HepG2 (cell line): ENCODE measurements at regions not wholly inside any gene's neighbourhood (a gene's known extent, or its start where the extent isn't known, plus 50 kb on each side); places are given as distances from the start of the nearest gene placed in this dataset.

ENCODE experiments used
- ATAC-seq: fragments of 200-7000 bp; cut with Tn5 transposase; 3 replicates; pipeline ENCODE4 v1.9.1; 2020; ENCODE audit warnings: mild to moderate bottlenecking, moderate library complexity
- BruUV-seq: library from RNA; stranded (reverse); fragments of 400-500 nt; replicated peaks from 2 replicates; lab custom pipeline; 2021; lab: Mats Ljungman, UMichigan
- CTCF ChIA-PET: fragments of 300-600 bp; formaldehyde crosslinking; extraction: SDS; loops from one replicate; lab custom pipeline; 2021; ENCODE audit warnings: low total read pairs, inconsistent platforms, low intra/inter-chr PET ratio; lab: Yijun Ruan, JAX
- POLR2A ChIA-PET: fragments of 350-600 bp; sonication (Branson Sonifier 250); formaldehyde crosslinking; loops from one replicate; lab custom pipeline; 2020; ENCODE audit warnings: antibody characterized with exemption, inconsistent platforms; lab: Yijun Ruan, JAX
- DNase-seq: peaks from one replicate; pipeline ENCODE4 v3.0.0-alpha.2; 2015; ENCODE audit warnings: low spot score
- FAIRE-seq: peaks from 3 replicates; lab custom pipeline; 2011; peaks lifted over from hg19 to GRCh38; lab: Jason Lieb, UNC
- H2AFZ ChIP-seq: one replicate; pipeline ENCODE4 v1.6.1; 2011; ENCODE audit warnings: low read length, inconsistent platforms
- H3K27ac ChIP-seq: fragments of 300-600 bp; 3 replicates; pipeline ENCODE4 v1.8.0; 2011; ENCODE audit warnings: mixed run types, mild to moderate bottlenecking, mixed read lengths, low read length, inconsistent platforms; ENCODE audit not compliant: insufficient read depth; ENCODE audit errors: extremely low read length
- H3K27me3 ChIP-seq, 2 experiments: fragments of 200-600 bp in 1 of 2; 2 replicates in 1 of 2; 3 replicates in 1 of 2; pipeline versions ENCODE4 v1.6.0 to v1.8.0; 2011; ENCODE audit warnings: low read length in 2 of 2, mild to moderate bottlenecking in 2 of 2, moderate library complexity in 2 of 2, inconsistent platforms in 1 of 2; ENCODE audit not compliant: insufficient read depth in 2 of 2, control insufficient read depth in 1 of 2
- H3K36me3 ChIP-seq, 2 experiments: fragments of 200-600 bp in 1 of 2; replicated peaks in 1 of 2; 2 replicates in 1 of 2; 3 replicates in 1 of 2; pipeline versions ENCODE4 v1.5.1 to v1.8.0; 2011; ENCODE audit warnings: low read length in 2 of 2, inconsistent platforms in 1 of 2; ENCODE audit not compliant: insufficient read depth in 2 of 2, control insufficient read depth in 1 of 2
- H3K4me1 ChIP-seq: 2 replicates; pipeline ENCODE4 v1.5.1; 2012; ENCODE audit warnings: low read length, inconsistent platforms; ENCODE audit not compliant: insufficient read depth
- H3K4me2 ChIP-seq: 2 replicates; pipeline ENCODE4 v1.6.0; 2011; ENCODE audit warnings: low read depth, low read length, inconsistent platforms
- H3K4me3 ChIP-seq, 3 experiments: fragments of 200-600 bp in 1 of 3; sonication (generic), shearing (Covaris generic) in 1 of 3; replicated peaks in 1 of 3; 2 replicates each; pipeline ENCODE4 v1.5.1; 2011 to 2016; ENCODE audit warnings: low read length in 3 of 3, inconsistent platforms in 2 of 3, low read depth in 2 of 3, mild to moderate bottlenecking in 2 of 3, control low read depth in 1 of 3, mixed read lengths in 1 of 3; ENCODE audit not compliant: insufficient read depth in 1 of 3
- H3K79me2 ChIP-seq: one replicate; pipeline ENCODE4 v1.6.1; 2011; ENCODE audit warnings: low read length, inconsistent platforms; ENCODE audit not compliant: insufficient read depth
- H3K9ac ChIP-seq: 2 replicates; pipeline ENCODE4 v1.6.0; 2011; ENCODE audit warnings: mild to moderate bottlenecking, low read depth, low read length, inconsistent platforms; ENCODE audit not compliant: insufficient read depth
- H3K9me3 ChIP-seq: 2 replicates; pipeline ENCODE4 v1.5.1; 2012; ENCODE audit warnings: mild to moderate bottlenecking, low read length
- H4K20me1 ChIP-seq: 2 replicates; pipeline ENCODE4 v1.6.0; 2011; ENCODE audit warnings: inconsistent platforms, mild to moderate bottlenecking, low read length, moderate library complexity; ENCODE audit not compliant: insufficient read depth
- AHR ChIP-seq: IDR thresholded peaks from 2 replicates; pipeline ENCODE4 v1.6.1; 2018; ENCODE audit warnings: missing genetic modification reagents, missing compliant biosample characterization
- FOXA1 ChIP-seq, 2 experiments: fragments of 450-650 bp in 1 of 2; sonication (generic) in 1 of 2; formaldehyde crosslinking in 1 of 2; IDR thresholded peaks; 2 replicates each; pipeline versions ENCODE4 v1.4.0 to v1.6.1; 2016 to 2020; ENCODE audit warnings: missing genetic modification reagents in 1 of 2
- MAFG ChIP-seq: sonication (generic); formaldehyde crosslinking; IDR thresholded peaks from 2 replicates; pipeline ENCODE4 v1.5.1; 2020; ENCODE audit warnings: mild to moderate bottlenecking, missing genetic modification reagents
- PITX1 ChIP-seq: sonication (generic); formaldehyde crosslinking; IDR thresholded peaks from 2 replicates; pipeline ENCODE4 v1.5.1; 2020; ENCODE audit warnings: mild to moderate bottlenecking, missing genetic modification reagents
- RFX5 ChIP-seq: IDR thresholded peaks from 2 replicates; pipeline ENCODE4 v1.6.1; 2011; ENCODE audit warnings: low read depth, low read length, improper control_type of control experiment
- SMARCC2 ChIP-seq: fragments of 450-650 bp; IDR thresholded peaks from 2 replicates; pipeline ENCODE4 v1.6.1; 2017; ENCODE audit warnings: antibody characterized with exemption, mild to moderate bottlenecking
- SMARCE1 ChIP-seq: fragments of 450-650 bp; IDR thresholded peaks from 2 replicates; pipeline ENCODE4 v1.6.1; 2017; ENCODE audit warnings: borderline replicate concordance
- SP2 ChIP-seq: sonication (generic); formaldehyde crosslinking; IDR thresholded peaks from 2 replicates; pipeline ENCODE4 v1.5.1; 2020; ENCODE audit warnings: mild to moderate bottlenecking, missing genetic modification reagents
- ZBTB3 ChIP-seq: sonication (generic); formaldehyde crosslinking; IDR thresholded peaks from 2 replicates; pipeline ENCODE4 v1.4.0; 2020; ENCODE audit warnings: low read depth, mild to moderate bottlenecking, moderate library complexity, missing genetic modification reagents, borderline replicate concordance
- ZNF10 ChIP-seq: sonication (generic); formaldehyde crosslinking; IDR thresholded peaks from 2 replicates; pipeline ENCODE4 v1.4.0; 2020; ENCODE audit warnings: mild to moderate bottlenecking, low read depth, missing genetic modification reagents, borderline replicate concordance
- ZNF263 ChIP-seq: sonication (generic); formaldehyde crosslinking; IDR thresholded peaks from 2 replicates; pipeline ENCODE4 v1.4.0; 2020; ENCODE audit warnings: missing genetic modification reagents
- ZNF460 ChIP-seq: sonication (generic); formaldehyde crosslinking; IDR thresholded peaks from 2 replicates; pipeline ENCODE4 v1.5.1; 2020; ENCODE audit warnings: missing genetic modification reagents, mild to moderate bottlenecking, borderline replicate concordance
- ZNF761 ChIP-seq: sonication (generic); formaldehyde crosslinking; conservative IDR thresholded peaks from 2 replicates; pipeline ENCODE4 v1.4.0; 2020; ENCODE audit warnings: mild to moderate bottlenecking, missing genetic modification reagents
- ZZZ3 ChIP-seq: sonication (generic); formaldehyde crosslinking; IDR thresholded peaks from 2 replicates; pipeline ENCODE4 v1.4.0; 2020; ENCODE audit warnings: missing genetic modification reagents, mild to moderate bottlenecking, borderline replicate concordance
- WGBS: methylation state at CpG from one replicate; pipeline ENCODE4 v1.1.6; 2017; ENCODE audit warnings: low lambda C conversion rate; 5-methylcytosine and 5-hydroxymethylcytosine counted together
- in situ Hi-C: cut with HindIII; loops from 2 replicates; pipeline ENCODE4 v1.10.0; 2017; ENCODE audit warnings: low pct_unique_long_range_greater_than_20kb; ENCODE audit not compliant: extremely low pct_ligation_motif_present
- intact Hi-C: fragments of 100-400 bp; cut with micrococcal nuclease; formaldehyde crosslinking; loops from one replicate; pipeline ENCODE4 v1.10.0; 2022; ENCODE audit not compliant: unreplicated experiment
- TF ChIP-seq, protein P1 (sequence below): sonication (generic); formaldehyde crosslinking; IDR thresholded peaks from 2 replicates; pipeline ENCODE4 v1.8.1; 2022; ENCODE audit warnings: low read depth, mild to moderate bottlenecking, missing genetic modification reagents
- TF ChIP-seq, protein P2 (sequence below): IDR thresholded peaks from 2 replicates; pipeline ENCODE4 v1.6.1; 2016; ENCODE audit warnings: low read depth

DNA sequence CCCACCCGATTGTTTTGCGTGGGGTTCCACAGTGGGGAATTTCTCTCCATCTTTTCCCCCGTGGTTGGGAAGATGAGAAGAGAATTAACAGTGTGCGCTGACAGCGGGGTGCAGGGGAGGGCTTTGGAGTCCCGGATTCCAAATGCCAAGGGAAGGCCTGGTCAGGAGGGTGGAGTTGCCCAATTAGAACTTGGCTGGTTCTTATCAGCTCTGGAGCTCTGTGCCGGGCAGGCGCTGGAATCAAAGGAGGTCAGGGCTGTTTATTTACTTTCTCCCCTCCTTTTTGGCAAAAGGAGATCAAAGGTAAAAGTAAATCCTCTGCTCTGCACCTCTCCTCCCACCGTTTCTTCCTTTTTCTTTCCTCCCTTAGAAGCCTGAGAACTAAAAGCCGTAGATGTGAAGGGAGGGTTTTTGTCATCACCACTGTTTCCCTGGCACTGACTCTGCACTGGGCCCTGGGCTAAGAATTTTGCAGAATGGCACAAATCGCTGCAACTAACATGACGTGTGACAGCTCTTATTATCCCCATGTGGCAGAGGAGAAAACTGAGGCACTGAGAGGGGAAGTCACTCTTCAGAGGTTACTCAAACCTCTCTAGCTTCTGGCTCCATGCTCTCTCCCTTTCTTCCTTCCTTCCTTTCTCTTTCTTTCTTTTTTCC is 95.2 kb upstream of the ZNF716 start:
- CTCF ChIA-PET: no interaction called here
- POLR2A ChIA-PET: no interaction called here
- Histone ChIP-seq H3K4me2 (no peak overlapping the region), H2AFZ (no peak overlapping the region), H3K9ac (no peak overlapping the region), H3K4me1 (no peaks in the 10 kb centered on the region), H4K20me1 (no peaks in the 10 kb centered on the region), H3K79me2 (no peaks in the 10 kb centered on the region), H3K27me3 (no peaks in the 10 kb centered on the region), H3K4me3 (no peak overlapping the region), H3K36me3 (no peaks in the 10 kb centered on the region), H3K27ac (no peak overlapping the region), H3K9me3 (peaks cover 93% of the 10 kb centered on the region)
- DNase-seq: no peak
- in situ Hi-C loops: no loop called here
- TF ChIP-seq ZBTB3 (no peak), FOXA1 (IDR thresholded peaks at IDR 0.05) (no peak), FOXA1 (CRISPR knock-in tag; IDR thresholded peaks at IDR 0.05) (no peak), ZNF263 (CRISPR knock-in tag) (no peak)
- intact Hi-C loops: no loop called here
- FAIRE-seq: peak; percentile 81
- BruUV-seq: no TSS peak
- 16% methylated on average over 12 of the region's 12 CpGs for WGBS
- peak; percentile 40; the same call in 2 of the 3 replicates for ATAC-seq

DNA sequence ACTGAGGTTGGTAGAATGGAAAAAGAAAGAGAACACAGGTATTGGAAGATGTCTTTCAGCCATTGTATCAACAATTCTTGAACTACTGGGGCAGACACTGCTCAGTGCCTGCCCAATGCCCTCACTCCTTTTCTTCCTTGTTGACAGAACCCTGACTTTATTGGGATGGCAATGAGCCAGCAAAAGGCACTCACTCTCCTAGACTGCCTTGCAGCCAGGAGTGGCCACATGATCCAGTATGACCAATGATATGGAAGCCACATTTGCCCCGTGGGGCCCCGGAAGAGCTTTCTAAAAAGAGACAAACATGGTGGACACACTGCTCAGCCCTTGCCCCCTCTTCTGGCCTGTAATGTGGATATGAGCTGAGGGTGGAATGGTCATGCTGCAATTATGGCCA is 88.6 kb upstream of the ZNF716 start:
- H3K4me2 ChIP-seq: no peak overlapping the region
- no peaks in the 10 kb centered on the region for H3K4me1 ChIP-seq
- H3K27me3 ChIP-seq: no peaks in the 10 kb centered on the region
- DNase-seq: no peak
- H4K20me1 ChIP-seq: no peaks in the 10 kb centered on the region
- ChIA-PET POLR2A (no interaction called here), CTCF (no interaction called here)
- no peak overlapping the region for H3K27ac ChIP-seq
- H3K9ac ChIP-seq: no peak overlapping the region
- intact Hi-C loops (no loop called here), in situ Hi-C loops (no loop called here)
- no TSS peak for BruUV-seq
- no peak for FAIRE-seq
- H2AFZ ChIP-seq: no peak overlapping the region
- H3K36me3 ChIP-seq: no peaks in the 10 kb centered on the region
- no peak for ATAC-seq
- peaks cover 94% of the 10 kb centered on the region for H3K9me3 ChIP-seq
- H3K79me2 ChIP-seq: no peaks in the 10 kb centered on the region
- WGBS: 60% methylated on average over 1 of the region's 2 CpGs
- no peak overlapping the region for H3K4me3 ChIP-seq
- TF ChIP-seq, protein P1, sequence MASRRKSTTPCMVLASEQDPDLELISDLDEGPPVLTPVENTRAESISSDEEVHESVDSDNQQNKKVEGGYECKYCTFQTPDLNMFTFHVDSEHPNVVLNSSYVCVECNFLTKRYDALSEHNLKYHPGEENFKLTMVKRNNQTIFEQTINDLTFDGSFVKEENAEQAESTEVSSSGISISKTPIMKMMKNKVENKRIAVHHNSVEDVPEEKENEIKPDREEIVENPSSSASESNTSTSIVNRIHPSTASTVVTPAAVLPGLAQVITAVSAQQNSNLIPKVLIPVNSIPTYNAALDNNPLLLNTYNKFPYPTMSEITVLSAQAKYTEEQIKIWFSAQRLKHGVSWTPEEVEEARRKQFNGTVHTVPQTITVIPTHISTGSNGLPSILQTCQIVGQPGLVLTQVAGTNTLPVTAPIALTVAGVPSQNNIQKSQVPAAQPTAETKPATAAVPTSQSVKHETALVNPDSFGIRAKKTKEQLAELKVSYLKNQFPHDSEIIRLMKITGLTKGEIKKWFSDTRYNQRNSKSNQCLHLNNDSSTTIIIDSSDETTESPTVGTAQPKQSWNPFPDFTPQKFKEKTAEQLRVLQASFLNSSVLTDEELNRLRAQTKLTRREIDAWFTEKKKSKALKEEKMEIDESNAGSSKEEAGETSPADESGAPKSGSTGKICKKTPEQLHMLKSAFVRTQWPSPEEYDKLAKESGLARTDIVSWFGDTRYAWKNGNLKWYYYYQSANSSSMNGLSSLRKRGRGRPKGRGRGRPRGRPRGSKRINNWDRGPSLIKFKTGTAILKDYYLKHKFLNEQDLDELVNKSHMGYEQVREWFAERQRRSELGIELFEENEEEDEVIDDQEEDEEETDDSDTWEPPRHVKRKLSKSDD (CRISPR knock-in tag): no peak
- TF ChIP-seq ZNF460 (CRISPR knock-in tag) (no peak), PITX1 (CRISPR knock-in tag) (no peak), ZNF10 (CRISPR knock-in tag) (no peak), ZNF761 (CRISPR knock-in tag) (no peak), SP2 (no peak), SMARCE1 (no peak), ZZZ3 (CRISPR knock-in tag) (no peak), MAFG (CRISPR knock-in tag) (no peak), SMARCC2 (no peak), RFX5 (no peak), AHR (no peak)
- TF ChIP-seq, protein P2, sequence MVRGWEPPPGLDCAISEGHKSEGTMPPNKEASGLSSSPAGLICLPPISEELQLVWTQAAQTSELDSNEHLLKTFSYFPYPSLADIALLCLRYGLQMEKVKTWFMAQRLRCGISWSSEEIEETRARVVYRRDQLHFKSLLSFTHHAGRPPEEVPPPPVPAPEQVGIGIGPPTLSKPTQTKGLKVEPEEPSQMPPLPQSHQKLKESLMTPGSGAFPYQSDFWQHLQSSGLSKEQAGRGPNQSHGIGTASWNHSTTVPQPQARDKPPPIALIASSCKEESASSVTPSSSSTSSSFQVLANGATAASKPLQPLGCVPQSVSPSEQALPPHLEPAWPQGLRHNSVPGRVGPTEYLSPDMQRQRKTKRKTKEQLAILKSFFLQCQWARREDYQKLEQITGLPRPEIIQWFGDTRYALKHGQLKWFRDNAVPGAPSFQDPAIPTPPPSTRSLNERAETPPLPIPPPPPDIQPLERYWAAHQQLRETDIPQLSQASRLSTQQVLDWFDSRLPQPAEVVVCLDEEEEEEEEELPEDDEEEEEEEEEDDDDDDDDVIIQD (CRISPR knock-in tag): no peak
